Stimulated activated CD8-positive, alpha-beta memory T cell treated with anti-CD3 and anti-CD28 coated beads, Interleukin-15, amount 100 ng/mL, for 48 hours (primary cell): ENCODE measurements at regions not wholly inside any gene's neighbourhood (a gene's known extent, or its start where the extent isn't known, plus 50 kb on each side); places are given as distances from the start of the nearest gene placed in this dataset.
"Not testable (repeated sequence)": the region's sequence is repeated elsewhere in the genome, so short reads cannot be mapped to it uniquely, and the experiment has no call there.

Experiments used
- DNase-seq, 2 donors: peaks; one replicate each; pipeline ENCODE4 v3.0.0-alpha.2; 2020; ENCODE audit warnings: low read depth in 2 of 2

- DNase-seq, result no peak
These were observed 1577.2 kb upstream of the LRRTM3 start for GRCh38 chr10:65348637-65349036.

GRCh38 chr10:65350611-65351010, 1575.2 kb upstream of the LRRTM3 start:
- DNase-seq, result no peak

GRCh38 chr10:65355141-65355680, 1570.6 kb upstream of the LRRTM3 start:
- no peak for DNase-seq

- no peak for DNase-seq
These were observed 1567.3 kb upstream of the LRRTM3 start for GRCh38 chr10:65358565-65358964.

GRCh38 chr10:65360497-65360896, 1565.3 kb upstream of the LRRTM3 start:
- DNase-seq, result no peak

GRCh38 chr10:65365878-65366277, 1560.0 kb upstream of the LRRTM3 start:
- no peak for DNase-seq

GRCh38 chr10:65367706-65368105, 1558.1 kb upstream of the LRRTM3 start:
- DNase-seq, result no peak

GRCh38 chr10:65375528-65375927, 1550.3 kb upstream of the LRRTM3 start:
- DNase-seq, result no peak

GRCh38 chr10:65377687-65378086, 1548.1 kb upstream of the LRRTM3 start:
- DNase-seq, result no peak

- DNase-seq, result no peak
These were observed 1531.1 kb upstream of the LRRTM3 start for GRCh38 chr10:65394502-65395297.

- no peak for DNase-seq
These were observed 1530.2 kb upstream of the LRRTM3 start for GRCh38 chr10:65395631-65396030.

GRCh38 chr10:65396997-65397396, 1528.8 kb upstream of the LRRTM3 start:
- DNase-seq, result no peak

- DNase-seq, result no peak
These were observed 1517.4 kb upstream of the LRRTM3 start for GRCh38 chr10:65408401-65408800.

GRCh38 chr10:65413001-65413400, 1512.8 kb upstream of the LRRTM3 start:
- no peak for DNase-seq

GRCh38 chr10:65415318-65415717, 1510.5 kb upstream of the LRRTM3 start:
- DNase-seq, result no peak

- DNase-seq, result no peak
These were observed 1509.7 kb upstream of the LRRTM3 start for GRCh38 chr10:65416094-65416493.

- DNase-seq, result no peak
These were observed 1506.2 kb upstream of the LRRTM3 start for GRCh38 chr10:65419629-65420028.

- DNase-seq, result no peak
These were observed 1502.8 kb upstream of the LRRTM3 start for GRCh38 chr10:65423043-65423442.

GRCh38 chr10:65429381-65429780, 1496.5 kb upstream of the LRRTM3 start:
- not testable (repeated sequence) for DNase-seq

- no peak for DNase-seq
These were observed 1494.9 kb upstream of the LRRTM3 start for GRCh38 chr10:65430979-65431378.

GRCh38 chr10:65470986-65471385, 1454.8 kb upstream of the LRRTM3 start:
- no peak for DNase-seq

GRCh38 chr10:65482848-65483247, 1443.0 kb upstream of the LRRTM3 start:
- DNase-seq, result no peak

GRCh38 chr10:65491799-65492198, 1434.0 kb upstream of the LRRTM3 start:
- no peak for DNase-seq

- no peak for DNase-seq
These were observed 1429.3 kb upstream of the LRRTM3 start for GRCh38 chr10:65496541-65496940.
